Osteoblast (primary cell): ENCODE measurements at regions not wholly inside any gene's neighbourhood (a gene's known extent, or its start where the extent isn't known, plus 50 kb on each side); places are given as distances from the start of the nearest gene placed in this dataset.

Experiments used
- DNase-seq: peaks from one replicate; pipeline ENCODE4 v3.0.0; 2011; ENCODE audit warnings: low spot score, mixed read lengths; ENCODE audit not compliant: insufficient read length; ENCODE audit errors: missing footprints
- H2AFZ ChIP-seq: 2 replicates; pipeline ENCODE4 v1.6.0; 2011; ENCODE audit warnings: mild to moderate bottlenecking, low read length
- H3K27ac ChIP-seq: 2 replicates; pipeline ENCODE4 v1.5.1; 2011; ENCODE audit warnings: mild to moderate bottlenecking, low read depth, low read length, moderate library complexity
- H3K27me3 ChIP-seq: 2 replicates; pipeline ENCODE4 v1.6.0; 2012; ENCODE audit warnings: mild to moderate bottlenecking, control low read depth, inconsistent platforms, low read length, moderate library complexity; ENCODE audit not compliant: insufficient read depth
- H3K36me3 ChIP-seq: 2 replicates; pipeline ENCODE4 v1.5.1; 2011; ENCODE audit warnings: mild to moderate bottlenecking, low read length, control low read depth, moderate library complexity; ENCODE audit not compliant: insufficient read depth
- H3K4me1 ChIP-seq: 2 replicates; pipeline ENCODE4 v1.5.1; 2011; ENCODE audit warnings: mild to moderate bottlenecking, low read length, control low read depth, moderate library complexity; ENCODE audit not compliant: insufficient read depth
- H3K4me2 ChIP-seq: 2 replicates; pipeline ENCODE4 v1.6.0; 2011; ENCODE audit warnings: mild to moderate bottlenecking, low read length; ENCODE audit not compliant: insufficient read depth
- H3K4me3 ChIP-seq: fragments of 200-600 bp; sonication (generic); 3 replicates; pipeline ENCODE4 v1.5.1; 2012; ENCODE audit warnings: mild to moderate bottlenecking, low read length, inconsistent platforms; ENCODE audit not compliant: insufficient read depth
- H3K79me2 ChIP-seq: 2 replicates; pipeline ENCODE4 v1.6.0; 2012; ENCODE audit warnings: mild to moderate bottlenecking, low read length, control low read depth, inconsistent platforms; ENCODE audit not compliant: insufficient read depth
- H3K9me3 ChIP-seq: 2 replicates; pipeline ENCODE4 v1.5.1; 2011; ENCODE audit warnings: low read depth, low read length, control low read depth
- H4K20me1 ChIP-seq: 2 replicates; pipeline ENCODE4 v1.6.0; 2012; ENCODE audit warnings: mild to moderate bottlenecking, low read length, control low read depth; ENCODE audit not compliant: insufficient read depth
- TF ChIP-seq, protein P1 (sequence below): IDR thresholded peaks from 2 replicates; pipeline ENCODE4 v1.5.1; 2011; ENCODE audit warnings: mild to moderate bottlenecking, low read depth, low read length, moderate library complexity; ENCODE audit errors: extremely low read depth

DNA sequence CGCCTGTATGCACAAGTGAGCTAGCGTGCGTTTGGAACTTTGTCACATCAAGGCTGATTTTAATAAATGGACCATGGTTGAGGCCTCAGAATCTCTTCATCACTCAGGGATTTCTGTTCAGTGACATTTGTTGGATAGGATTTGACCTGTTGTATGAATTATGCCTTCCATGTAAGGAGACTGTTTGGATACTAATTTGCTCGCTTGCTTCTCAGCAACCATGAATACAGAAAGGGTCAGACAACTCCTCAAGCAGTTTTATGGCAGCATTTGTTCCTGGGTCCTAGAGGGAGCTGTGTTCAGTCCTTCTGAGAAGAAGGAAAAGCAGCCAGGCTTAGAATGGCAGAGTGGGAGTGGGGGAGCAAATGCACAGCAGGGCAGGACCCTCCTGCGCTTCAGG lies 269.7 kb upstream of the LCORL start:
- Histone ChIP-seq H4K20me1 (no peaks in the 10 kb centered on the region), H3K36me3 (no peaks in the 10 kb centered on the region), H3K79me2 (no peaks in the 10 kb centered on the region), H3K9me3 (peaks cover 4% of the 10 kb centered on the region), H3K4me2 (no peak overlapping the region), H3K27ac (no peak overlapping the region), H3K4me3 (no peak overlapping the region), H3K4me1 (no peaks in the 10 kb centered on the region), H2AFZ (no peak overlapping the region), H3K27me3 (no peaks in the 10 kb centered on the region)
- DNase-seq, result no peak
- TF ChIP-seq, protein P1, sequence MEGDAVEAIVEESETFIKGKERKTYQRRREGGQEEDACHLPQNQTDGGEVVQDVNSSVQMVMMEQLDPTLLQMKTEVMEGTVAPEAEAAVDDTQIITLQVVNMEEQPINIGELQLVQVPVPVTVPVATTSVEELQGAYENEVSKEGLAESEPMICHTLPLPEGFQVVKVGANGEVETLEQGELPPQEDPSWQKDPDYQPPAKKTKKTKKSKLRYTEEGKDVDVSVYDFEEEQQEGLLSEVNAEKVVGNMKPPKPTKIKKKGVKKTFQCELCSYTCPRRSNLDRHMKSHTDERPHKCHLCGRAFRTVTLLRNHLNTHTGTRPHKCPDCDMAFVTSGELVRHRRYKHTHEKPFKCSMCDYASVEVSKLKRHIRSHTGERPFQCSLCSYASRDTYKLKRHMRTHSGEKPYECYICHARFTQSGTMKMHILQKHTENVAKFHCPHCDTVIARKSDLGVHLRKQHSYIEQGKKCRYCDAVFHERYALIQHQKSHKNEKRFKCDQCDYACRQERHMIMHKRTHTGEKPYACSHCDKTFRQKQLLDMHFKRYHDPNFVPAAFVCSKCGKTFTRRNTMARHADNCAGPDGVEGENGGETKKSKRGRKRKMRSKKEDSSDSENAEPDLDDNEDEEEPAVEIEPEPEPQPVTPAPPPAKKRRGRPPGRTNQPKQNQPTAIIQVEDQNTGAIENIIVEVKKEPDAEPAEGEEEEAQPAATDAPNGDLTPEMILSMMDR, result no peak

DNA sequence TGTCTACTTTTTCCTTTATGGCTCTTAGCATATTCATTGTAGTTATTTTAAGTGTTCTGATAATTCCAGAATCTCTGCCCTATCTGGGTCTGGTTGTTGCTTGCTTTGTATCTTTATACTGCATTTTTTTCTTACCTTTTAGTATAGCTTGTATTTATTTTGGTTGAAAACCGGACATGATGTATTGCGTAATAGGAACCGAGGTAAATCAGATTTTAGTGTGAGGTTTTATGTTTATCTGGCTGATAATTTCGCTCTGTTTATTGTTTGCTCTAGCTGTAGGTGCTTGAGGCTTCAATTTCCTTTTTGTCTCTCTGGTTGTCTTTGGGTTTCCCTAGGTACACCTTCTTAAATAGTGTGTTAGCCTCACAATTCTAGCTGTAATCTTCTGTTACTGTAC lies 263.8 kb upstream of the LCORL start:
- H3K4me2 ChIP-seq, result no peak overlapping the region
- no peaks in the 10 kb centered on the region for H3K36me3 ChIP-seq
- TF ChIP-seq, protein P1, result no peak
- peaks cover 7% of the 10 kb centered on the region for H3K9me3 ChIP-seq
- H3K79me2 ChIP-seq, result no peaks in the 10 kb centered on the region
- H4K20me1 ChIP-seq, result no peaks in the 10 kb centered on the region
- H3K27me3 ChIP-seq, result no peaks in the 10 kb centered on the region
- DNase-seq, result no peak
- no peak overlapping the region for H3K4me3 ChIP-seq
- H3K27ac ChIP-seq, result no peak overlapping the region
- no peaks in the 10 kb centered on the region for H3K4me1 ChIP-seq
- H2AFZ ChIP-seq, result no peak overlapping the region

DNA sequence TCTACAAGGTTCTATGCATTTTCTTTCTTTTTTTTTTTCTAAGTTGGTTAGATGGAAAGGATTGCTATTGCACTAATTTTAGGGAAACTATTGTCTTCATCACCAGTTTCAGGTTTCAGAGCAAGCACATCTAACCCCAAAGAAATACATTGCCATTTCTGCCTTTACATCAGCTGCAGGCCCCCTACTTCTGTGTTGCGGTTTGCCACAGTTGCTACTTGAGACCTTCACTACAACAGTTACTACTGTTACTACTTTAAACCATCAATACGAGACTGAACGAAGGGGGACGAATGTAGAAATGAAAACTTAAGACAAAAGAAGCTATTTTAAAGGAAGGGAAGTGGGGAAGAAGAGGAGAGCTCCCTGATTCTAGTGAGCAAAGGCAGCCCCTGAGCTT lies 256.7 kb upstream of the LCORL start:
- H3K9me3 ChIP-seq, result peaks cover 3% of the 10 kb centered on the region
- H4K20me1 ChIP-seq, result no peaks in the 10 kb centered on the region
- no peak overlapping the region for H3K4me2 ChIP-seq
- H3K4me1 ChIP-seq, result no peaks in the 10 kb centered on the region
- no peaks in the 10 kb centered on the region for H3K36me3 ChIP-seq
- H3K27ac ChIP-seq, result no peak overlapping the region
- TF ChIP-seq, protein P1, result no peak
- no peaks in the 10 kb centered on the region for H3K79me2 ChIP-seq
- H2AFZ ChIP-seq, result no peak overlapping the region
- DNase-seq, result no peak
- no peaks in the 10 kb centered on the region for H3K27me3 ChIP-seq
- no peak overlapping the region for H3K4me3 ChIP-seq

DNA sequence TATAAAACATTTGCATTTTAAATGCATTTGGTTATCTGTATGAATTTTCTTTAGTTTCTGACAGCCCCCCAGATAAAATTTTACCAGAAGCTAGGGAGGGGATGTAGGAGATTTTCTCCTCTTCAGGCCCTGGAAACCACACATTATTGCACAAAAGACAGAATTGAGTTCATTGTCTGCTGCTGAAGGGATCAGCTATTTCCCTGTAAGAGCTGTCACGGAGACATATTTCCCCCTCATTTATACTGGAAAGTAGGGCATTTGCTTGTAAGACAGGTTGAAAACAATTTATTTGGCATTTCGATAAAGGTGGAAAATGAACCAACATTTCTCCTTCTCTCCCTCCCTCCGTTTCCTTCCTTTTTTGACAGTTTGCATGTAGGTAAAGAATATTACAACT lies 241.3 kb upstream of the LCORL start:
- no peaks in the 10 kb centered on the region for H3K9me3 ChIP-seq
- DNase-seq, result no peak
- no peak overlapping the region for H2AFZ ChIP-seq
- H3K27me3 ChIP-seq, result no peaks in the 10 kb centered on the region
- H3K79me2 ChIP-seq, result no peaks in the 10 kb centered on the region
- no peaks in the 10 kb centered on the region for H3K4me1 ChIP-seq
- H3K36me3 ChIP-seq, result no peaks in the 10 kb centered on the region
- no peak overlapping the region for H3K4me3 ChIP-seq
- no peak overlapping the region for H3K27ac ChIP-seq
- no peak overlapping the region for H3K4me2 ChIP-seq
- TF ChIP-seq, protein P1, result no peak
- no peaks in the 10 kb centered on the region for H4K20me1 ChIP-seq
